Right lobe of liver (tissue), 4 donors: ENCODE measurements at regions not wholly inside any gene's neighbourhood (a gene's known extent, or its start where the extent isn't known, plus 50 kb on each side); places are given as distances from the start of the nearest gene placed in this dataset.

Experiments
- POLR2A ChIP-seq: fragments of 450-650 bp; IDR thresholded peaks from one replicate; pipeline ENCODE4 v1.6.1; 2017; ENCODE audit warnings: antibody characterized with exemption, mild to moderate bottlenecking
- TF ChIP-seq, protein P1 (sequence below), 4 donors: fragments of 200-600 bp in 3 of 4; fragments of 450-650 bp in 1 of 4; IDR thresholded peaks; one replicate each; pipeline versions ENCODE4 v1.5.1 to v1.8.0; 2016 to 2022; ENCODE audit warnings: antibody characterized with exemption in 4 of 4, mild to moderate bottlenecking in 2 of 4
- donor health status: DM: no; HTN: no; CAD: no.
- donor health status: DM: no; HTN: no; CAD: no.
- donor health status: DM: no; HTN: yes; CAD: no.

DNA sequence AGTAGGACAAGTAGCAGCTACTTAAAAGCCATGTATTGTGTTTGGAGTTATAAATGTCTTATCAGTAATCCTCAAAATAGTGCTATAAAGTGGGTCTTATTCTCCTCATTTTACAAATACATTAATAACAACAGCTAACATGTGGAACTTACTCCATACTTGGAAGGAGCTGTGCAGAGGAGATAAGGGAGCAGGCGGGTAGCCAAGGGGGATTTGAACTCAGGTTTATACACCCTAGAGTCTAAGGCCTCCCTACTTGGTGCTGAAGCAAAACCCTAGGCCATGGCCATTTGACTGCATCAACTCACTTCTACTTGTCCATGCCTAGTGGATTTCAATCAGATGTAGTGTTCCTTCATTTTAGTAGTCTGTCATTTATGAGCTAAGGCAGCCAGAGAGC is 72.1 kb downstream of the LMO4 start:
- TF ChIP-seq, protein P1, sequence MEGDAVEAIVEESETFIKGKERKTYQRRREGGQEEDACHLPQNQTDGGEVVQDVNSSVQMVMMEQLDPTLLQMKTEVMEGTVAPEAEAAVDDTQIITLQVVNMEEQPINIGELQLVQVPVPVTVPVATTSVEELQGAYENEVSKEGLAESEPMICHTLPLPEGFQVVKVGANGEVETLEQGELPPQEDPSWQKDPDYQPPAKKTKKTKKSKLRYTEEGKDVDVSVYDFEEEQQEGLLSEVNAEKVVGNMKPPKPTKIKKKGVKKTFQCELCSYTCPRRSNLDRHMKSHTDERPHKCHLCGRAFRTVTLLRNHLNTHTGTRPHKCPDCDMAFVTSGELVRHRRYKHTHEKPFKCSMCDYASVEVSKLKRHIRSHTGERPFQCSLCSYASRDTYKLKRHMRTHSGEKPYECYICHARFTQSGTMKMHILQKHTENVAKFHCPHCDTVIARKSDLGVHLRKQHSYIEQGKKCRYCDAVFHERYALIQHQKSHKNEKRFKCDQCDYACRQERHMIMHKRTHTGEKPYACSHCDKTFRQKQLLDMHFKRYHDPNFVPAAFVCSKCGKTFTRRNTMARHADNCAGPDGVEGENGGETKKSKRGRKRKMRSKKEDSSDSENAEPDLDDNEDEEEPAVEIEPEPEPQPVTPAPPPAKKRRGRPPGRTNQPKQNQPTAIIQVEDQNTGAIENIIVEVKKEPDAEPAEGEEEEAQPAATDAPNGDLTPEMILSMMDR (IDR thresholded peaks at IDR 0.05) = no peak
- TF ChIP-seq POLR2A = no peak
